ENCODE measurements at regions not wholly inside any gene's neighbourhood (a gene's known extent, or its start where the extent isn't known, plus 50 kb on each side); places are given as distances from the start of the nearest gene placed in this dataset.
"Not testable (repeated sequence)": the region's sequence is repeated elsewhere in the genome, so short reads cannot be mapped to it uniquely, and the experiment has no call there.

DNA sequence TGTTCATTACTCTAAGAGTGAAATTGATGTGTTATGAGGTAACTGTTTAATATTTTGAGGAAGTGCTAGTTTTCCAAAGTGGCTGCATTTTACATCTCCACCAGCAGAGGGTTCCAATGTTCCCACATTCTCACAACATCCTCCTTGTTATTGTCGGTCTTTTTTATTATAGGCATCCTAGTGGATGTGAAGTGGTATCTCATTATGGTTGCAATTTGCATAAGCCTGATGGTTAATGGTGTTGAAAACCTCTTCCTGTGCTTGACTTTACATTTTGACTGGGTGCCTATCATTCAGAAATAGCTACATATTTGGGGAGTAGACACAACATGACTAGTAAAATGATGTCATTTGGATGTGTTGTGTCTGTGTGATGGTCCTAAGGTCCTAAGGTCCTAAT, 143.6 kb downstream of the MRPS30 start:
- peak; percentile 45 for TF ChIP-seq ZNF654 (tag by site-specific recombination; IDR thresholded peaks at IDR 0.05; ENCODE audit: low read depth)
- TF ChIP-seq, protein P1, sequence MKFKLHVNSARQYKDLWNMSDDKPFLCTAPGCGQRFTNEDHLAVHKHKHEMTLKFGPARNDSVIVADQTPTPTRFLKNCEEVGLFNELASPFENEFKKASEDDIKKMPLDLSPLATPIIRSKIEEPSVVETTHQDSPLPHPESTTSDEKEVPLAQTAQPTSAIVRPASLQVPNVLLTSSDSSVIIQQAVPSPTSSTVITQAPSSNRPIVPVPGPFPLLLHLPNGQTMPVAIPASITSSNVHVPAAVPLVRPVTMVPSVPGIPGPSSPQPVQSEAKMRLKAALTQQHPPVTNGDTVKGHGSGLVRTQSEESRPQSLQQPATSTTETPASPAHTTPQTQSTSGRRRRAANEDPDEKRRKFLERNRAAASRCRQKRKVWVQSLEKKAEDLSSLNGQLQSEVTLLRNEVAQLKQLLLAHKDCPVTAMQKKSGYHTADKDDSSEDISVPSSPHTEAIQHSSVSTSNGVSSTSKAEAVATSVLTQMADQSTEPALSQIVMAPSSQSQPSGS (tag by site-specific recombination; IDR thresholded peaks at IDR 0.05; ENCODE audit: low read depth): 0 out of 2 replicates have a peak, but pooled peaks have one; percentile 22
- TF ChIP-seq ZSCAN23 (tag by site-specific recombination; IDR thresholded peaks at IDR 0.05): no peak
- Histone ChIP-seq H3K27ac (ENCODE audit: extremely low read depth, low read depth, low read length) (no peak overlapping the region), H3K9me3 (ENCODE audit: control insufficient read depth, insufficient read depth, low read depth, low read length) (no peaks in the 10 kb centered on the region), H3K4me1 (ENCODE audit: control insufficient read depth, insufficient read depth, low read length) (no peaks in the 10 kb centered on the region), H3K36me3 (ENCODE audit: control insufficient read depth in 2 of 2, insufficient read depth in 1 of 2, low read length in 2 of 2) (no peaks in the 10 kb centered on the region), H3K4me3 (ENCODE audit: low read depth, low read length) (no peak overlapping the region)
- ChIA-PET POLR2A (no interaction called here), CTCF (interaction anchor here (0.6 to 2.0 kb wide), 15 partner anchors 9 to 1160 kb away, joined by 3 to 9 read pairs (median 3); no protein-coding TSS in a partner anchor)

DNA sequence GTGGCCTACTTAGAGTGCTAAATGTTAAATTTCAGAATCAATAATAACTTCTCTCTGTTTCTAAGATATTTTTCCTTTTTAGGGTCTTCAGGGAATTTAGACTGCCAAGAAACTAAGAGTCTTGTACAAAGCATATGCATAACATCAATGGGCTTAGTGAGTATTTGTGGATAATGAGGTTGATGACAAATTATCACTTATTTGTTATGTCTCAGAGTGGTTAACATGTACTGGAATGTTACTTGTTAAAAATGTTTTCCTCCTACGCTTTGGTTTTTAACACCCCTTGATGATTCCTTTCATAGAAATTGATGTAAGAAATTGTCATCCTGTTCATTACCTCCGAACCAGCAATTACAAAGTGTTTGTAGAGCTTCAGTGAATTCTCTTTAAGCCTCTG, 144.3 kb downstream of the MRPS30 start:
- Histone ChIP-seq H3K4me1 (ENCODE audit: control insufficient read depth, insufficient read depth, low read length) (no peaks in the 10 kb centered on the region), H3K27ac (ENCODE audit: extremely low read depth, low read depth, low read length) (no peak overlapping the region), H3K9me3 (ENCODE audit: control insufficient read depth, insufficient read depth, low read depth, low read length) (no peaks in the 10 kb centered on the region), H3K4me3 (ENCODE audit: low read depth, low read length) (no peak overlapping the region), H3K36me3 (ENCODE audit: control insufficient read depth in 2 of 2, insufficient read depth in 1 of 2, low read length in 2 of 2) (no peaks in the 10 kb centered on the region)
- no peak for TF ChIP-seq MEIS1 (CRISPR knock-in tag; IDR thresholded peaks at IDR 0.05; ENCODE audit: borderline replicate concordance)
- no peak for TF ChIP-seq OVOL3 (tag by site-specific recombination; IDR thresholded peaks at IDR 0.05)
- TF ChIP-seq, protein P2, sequence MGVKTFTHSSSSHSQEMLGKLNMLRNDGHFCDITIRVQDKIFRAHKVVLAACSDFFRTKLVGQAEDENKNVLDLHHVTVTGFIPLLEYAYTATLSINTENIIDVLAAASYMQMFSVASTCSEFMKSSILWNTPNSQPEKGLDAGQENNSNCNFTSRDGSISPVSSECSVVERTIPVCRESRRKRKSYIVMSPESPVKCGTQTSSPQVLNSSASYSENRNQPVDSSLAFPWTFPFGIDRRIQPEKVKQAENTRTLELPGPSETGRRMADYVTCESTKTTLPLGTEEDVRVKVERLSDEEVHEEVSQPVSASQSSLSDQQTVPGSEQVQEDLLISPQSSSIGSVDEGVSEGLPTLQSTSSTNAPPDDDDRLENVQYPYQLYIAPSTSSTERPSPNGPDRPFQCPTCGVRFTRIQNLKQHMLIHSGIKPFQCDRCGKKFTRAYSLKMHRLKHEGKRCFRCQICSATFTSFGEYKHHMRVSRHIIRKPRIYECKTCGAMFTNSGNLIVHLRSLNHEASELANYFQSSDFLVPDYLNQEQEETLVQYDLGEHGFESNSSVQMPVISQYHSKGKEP (tag by site-specific recombination; IDR thresholded peaks at IDR 0.05): no peak
- TF ChIP-seq ZBTB7A (tag by site-specific recombination; IDR thresholded peaks at IDR 0.05; ENCODE audit: low read depth): no peak
- no peak for TF ChIP-seq GFI1B (tag by site-specific recombination; IDR thresholded peaks at IDR 0.05)
- POLR2A ChIA-PET: no interaction called here
- CTCF ChIA-PET: interaction anchor here (0.6 to 2.0 kb wide), 13 partner anchors 9 to 568 kb away, joined by 3 to 9 read pairs (median 5); no protein-coding TSS in a partner anchor

DNA sequence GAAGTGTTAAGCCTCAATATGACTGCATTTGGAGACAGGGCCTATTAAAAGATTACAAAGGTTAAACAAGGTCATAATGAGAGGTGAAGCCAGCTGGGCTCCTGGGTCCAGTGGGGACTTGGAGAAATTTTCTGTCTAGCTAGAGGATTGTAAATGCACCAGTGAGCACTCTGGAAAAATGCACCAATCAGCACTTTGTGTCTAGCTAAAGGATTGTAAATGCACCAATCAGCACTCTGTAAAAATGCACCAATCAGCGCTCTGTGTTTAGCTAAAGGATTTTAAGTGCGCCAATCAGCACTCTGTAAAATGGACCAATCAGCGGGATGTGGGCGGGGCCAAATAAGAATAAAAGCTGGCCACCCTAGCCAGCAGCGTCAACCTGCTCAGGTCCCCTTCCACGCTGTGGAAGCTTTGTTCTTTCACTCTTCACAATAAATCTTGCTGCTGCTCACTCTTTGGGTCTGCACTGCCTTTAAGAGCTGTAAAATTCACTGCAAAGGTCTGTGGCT, 150.3 kb downstream of the MRPS30 start:
- H3K36me3 ChIP-seq (ENCODE audit: control insufficient read depth in 2 of 2, insufficient read depth in 1 of 2, low read length in 2 of 2); H3K27ac ChIP-seq (ENCODE audit: extremely low read depth, low read depth, low read length); CTCF ChIA-PET; POLR2A ChIA-PET; H3K4me1 ChIP-seq (ENCODE audit: control insufficient read depth, insufficient read depth, low read length); H3K9me3 ChIP-seq (ENCODE audit: control insufficient read depth, insufficient read depth, low read depth, low read length); H3K4me3 ChIP-seq (ENCODE audit: low read depth, low read length): not testable (repeated sequence)

DNA sequence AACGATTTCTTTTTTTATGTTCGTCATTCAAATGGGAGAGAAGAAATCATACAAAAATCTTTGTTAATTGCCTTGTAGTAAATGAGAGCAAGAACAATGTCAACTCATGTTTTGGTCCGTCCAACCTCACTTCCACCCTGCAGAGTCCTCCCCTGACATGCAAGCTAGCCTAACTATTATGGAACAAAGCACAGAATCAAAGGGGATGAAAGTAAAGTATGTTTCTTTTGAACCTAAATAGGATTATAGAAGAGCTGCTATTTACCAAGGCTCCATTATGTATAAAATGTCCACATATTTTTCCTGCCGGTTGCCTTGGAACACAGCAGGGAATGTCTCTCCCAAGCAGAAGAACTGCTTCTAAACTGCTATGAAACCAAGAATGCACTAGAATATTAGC, 161.1 kb downstream of the MRPS30 start:
- POLR2A ChIA-PET: no interaction called here
- H3K9me3 ChIP-seq (ENCODE audit: control insufficient read depth, insufficient read depth, low read depth, low read length): no peaks in the 10 kb centered on the region; the same call in 1 of the 2 replicates
- H3K4me1 ChIP-seq (ENCODE audit: control insufficient read depth, insufficient read depth, low read length): no peaks in the 10 kb centered on the region
- TF ChIP-seq ZNF791 (tag by site-specific recombination; IDR thresholded peaks at IDR 0.05) (no peak), ZNF623 (tag by site-specific recombination; IDR thresholded peaks at IDR 0.05) (no peak), ZFP69B (tag by site-specific recombination; IDR thresholded peaks at IDR 0.05) (no peak), ZNF248 (tag by site-specific recombination; IDR thresholded peaks at IDR 0.05) (no peak)
- TF ChIP-seq, protein P3, sequence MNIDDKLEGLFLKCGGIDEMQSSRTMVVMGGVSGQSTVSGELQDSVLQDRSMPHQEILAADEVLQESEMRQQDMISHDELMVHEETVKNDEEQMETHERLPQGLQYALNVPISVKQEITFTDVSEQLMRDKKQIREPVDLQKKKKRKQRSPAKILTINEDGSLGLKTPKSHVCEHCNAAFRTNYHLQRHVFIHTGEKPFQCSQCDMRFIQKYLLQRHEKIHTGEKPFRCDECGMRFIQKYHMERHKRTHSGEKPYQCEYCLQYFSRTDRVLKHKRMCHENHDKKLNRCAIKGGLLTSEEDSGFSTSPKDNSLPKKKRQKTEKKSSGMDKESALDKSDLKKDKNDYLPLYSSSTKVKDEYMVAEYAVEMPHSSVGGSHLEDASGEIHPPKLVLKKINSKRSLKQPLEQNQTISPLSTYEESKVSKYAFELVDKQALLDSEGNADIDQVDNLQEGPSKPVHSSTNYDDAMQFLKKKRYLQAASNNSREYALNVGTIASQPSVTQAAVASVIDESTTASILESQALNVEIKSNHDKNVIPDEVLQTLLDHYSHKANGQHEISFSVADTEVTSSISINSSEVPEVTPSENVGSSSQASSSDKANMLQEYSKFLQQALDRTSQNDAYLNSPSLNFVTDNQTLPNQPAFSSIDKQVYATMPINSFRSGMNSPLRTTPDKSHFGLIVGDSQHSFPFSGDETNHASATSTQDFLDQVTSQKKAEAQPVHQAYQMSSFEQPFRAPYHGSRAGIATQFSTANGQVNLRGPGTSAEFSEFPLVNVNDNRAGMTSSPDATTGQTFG (tag by site-specific recombination; IDR thresholded peaks at IDR 0.05; ENCODE audit: borderline replicate concordance): no peak
- TF ChIP-seq, protein P4, sequence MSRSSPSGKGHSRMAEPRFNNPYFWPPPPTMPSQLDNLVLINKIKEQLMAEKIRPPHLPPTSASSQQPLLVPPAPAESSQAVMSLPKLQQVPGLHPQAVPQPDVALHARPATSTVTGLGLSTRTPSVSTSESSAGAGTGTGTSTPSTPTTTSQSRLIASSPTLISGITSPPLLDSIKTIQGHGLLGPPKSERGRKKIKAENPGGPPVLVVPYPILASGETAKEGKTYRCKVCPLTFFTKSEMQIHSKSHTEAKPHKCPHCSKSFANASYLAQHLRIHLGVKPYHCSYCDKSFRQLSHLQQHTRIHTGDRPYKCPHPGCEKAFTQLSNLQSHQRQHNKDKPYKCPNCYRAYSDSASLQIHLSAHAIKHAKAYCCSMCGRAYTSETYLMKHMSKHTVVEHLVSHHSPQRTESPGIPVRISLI (tag by site-specific recombination; IDR thresholded peaks at IDR 0.05): no peak
- CTCF ChIA-PET: no interaction called here
- no peak overlapping the region for H3K4me3 ChIP-seq (ENCODE audit: low read depth, low read length)
- H3K27ac ChIP-seq (ENCODE audit: extremely low read depth, low read depth, low read length): no peak overlapping the region
- H3K36me3 ChIP-seq (ENCODE audit: control insufficient read depth in 2 of 2, insufficient read depth in 1 of 2, low read length in 2 of 2): no peaks in the 10 kb centered on the region

DNA sequence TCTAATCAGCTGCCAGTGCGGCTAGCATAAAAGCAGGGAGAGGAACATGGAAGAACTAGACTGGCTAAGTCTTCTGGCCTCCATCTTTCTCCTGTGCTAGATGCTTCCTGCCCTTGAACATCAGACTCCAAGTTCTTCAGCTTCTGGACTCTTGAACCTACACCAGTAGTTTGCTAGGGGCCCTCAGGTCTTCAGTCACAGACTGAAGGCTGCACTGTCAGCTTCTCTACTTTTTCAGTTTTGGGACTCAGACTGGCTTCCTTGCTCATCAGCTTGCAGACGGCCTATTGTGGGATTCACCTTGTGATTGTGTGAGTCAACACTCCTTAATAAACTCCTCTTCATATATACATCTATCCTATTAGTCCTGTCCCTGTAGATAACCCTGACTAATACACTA, 162.2 kb downstream of the MRPS30 start:
- CTCF ChIA-PET; H3K4me3 ChIP-seq (ENCODE audit: low read depth, low read length); H3K36me3 ChIP-seq (ENCODE audit: control insufficient read depth in 2 of 2, insufficient read depth in 1 of 2, low read length in 2 of 2); H3K27ac ChIP-seq (ENCODE audit: extremely low read depth, low read depth, low read length); H3K4me1 ChIP-seq (ENCODE audit: control insufficient read depth, insufficient read depth, low read length); H3K9me3 ChIP-seq (ENCODE audit: control insufficient read depth, insufficient read depth, low read depth, low read length); POLR2A ChIA-PET: not testable (repeated sequence)

Measured in HEK293 (cell line).